Endothelial cell of umbilical vein (primary cell): ENCODE measurements at regions not wholly inside any gene's neighbourhood (a gene's known extent, or its start where the extent isn't known, plus 50 kb on each side); places are given as distances from the start of the nearest gene placed in this dataset.

ENCODE experiments used
- BruUV-seq: library from RNA; stranded (reverse); fragments of 400-500 nt; replicated peaks from 2 replicates; lab custom pipeline; 2021; lab: Mats Ljungman, UMichigan
- CTCF ChIA-PET: fragments of 300-600, 350-600 bp; sonication (Branson Sonifier 250); formaldehyde crosslinking; loops from one replicate; lab custom pipeline; 2021; ENCODE audit warnings: antibody characterized with exemption, inconsistent platforms; lab: Charles Lee
- POLR2A ChIA-PET: fragments of 300-600, 350-600 bp; sonication (Branson Sonifier 250); formaldehyde crosslinking; loops from one replicate; lab custom pipeline; 2021; ENCODE audit warnings: antibody characterized with exemption, inconsistent platforms; lab: Charles Lee
- DNase-seq: peaks from one replicate; pipeline ENCODE4 v3.0.0-alpha.2; 2011; ENCODE audit warnings: low read depth, low spot score
- FAIRE-seq: peaks from 2 replicates; lab custom pipeline; 2011; peaks lifted over from hg19 to GRCh38; lab: Jason Lieb, UNC
- H2AFZ ChIP-seq: 2 replicates; pipeline ENCODE4 v1.6.0; 2012; ENCODE audit warnings: low read depth, low read length, control low read depth, inconsistent platforms
- H3K27ac ChIP-seq: 2 replicates; pipeline ENCODE4 v1.5.1; 2011; ENCODE audit warnings: low read depth, mild to moderate bottlenecking, control low read depth, low read length, moderate library complexity; ENCODE audit not compliant: insufficient read depth
- H3K27me3 ChIP-seq, 2 experiments: 2 replicates each; pipeline versions ENCODE4 v1.6.0 to v1.6.1; 2011; ENCODE audit warnings: low read length in 2 of 2, mixed read lengths in 1 of 2; ENCODE audit not compliant: control insufficient read depth in 2 of 2, insufficient read depth in 2 of 2
- H3K36me3 ChIP-seq, 2 experiments: 2 replicates in 1 of 2; 3 replicates in 1 of 2; pipeline ENCODE4 v1.5.1; 2011; ENCODE audit warnings: low read length in 2 of 2, mild to moderate bottlenecking in 1 of 2, moderate library complexity in 1 of 2; ENCODE audit not compliant: control insufficient read depth in 2 of 2, insufficient read depth in 2 of 2; ENCODE audit errors: extremely low read depth in 1 of 2
- H3K4me1 ChIP-seq: 3 replicates; pipeline ENCODE4 v1.5.1; 2011; ENCODE audit warnings: mild to moderate bottlenecking, low read length; ENCODE audit not compliant: control insufficient read depth, insufficient read depth; ENCODE audit errors: extremely low read depth
- H3K4me2 ChIP-seq: 2 replicates; pipeline ENCODE4 v1.6.1; 2011; ENCODE audit warnings: low read length, control low read depth, mixed read lengths; ENCODE audit not compliant: insufficient read depth
- H3K4me3 ChIP-seq, 3 experiments: fragments of 200-600 bp in 1 of 3; sonication (generic), shearing (Covaris generic) in 1 of 3; replicated peaks in 1 of 3; 2 replicates each; pipeline ENCODE4 v1.5.1; 2011 to 2016; ENCODE audit warnings: control low read depth in 3 of 3, low read length in 3 of 3, mild to moderate bottlenecking in 2 of 3, inconsistent platforms in 1 of 3, low read depth in 1 of 3, moderate library complexity in 1 of 3; ENCODE audit not compliant: insufficient read depth in 1 of 3
- H3K79me2 ChIP-seq: 2 replicates; pipeline ENCODE4 v1.6.0; 2012; ENCODE audit warnings: low read length, inconsistent platforms; ENCODE audit not compliant: control insufficient read depth, insufficient read depth
- H3K9ac ChIP-seq: replicated peaks from 2 replicates; pipeline ENCODE3; 2011; ENCODE audit warnings: low read length, control low read depth; ENCODE audit not compliant: insufficient read depth; ENCODE audit errors: extremely low read depth
- H3K9me1 ChIP-seq: replicated peaks from 3 replicates; pipeline ENCODE4 v1.6.0; 2011; ENCODE audit warnings: mild to moderate bottlenecking, low read length; ENCODE audit not compliant: control insufficient read depth, insufficient read depth; ENCODE audit errors: extremely low read depth
- H3K9me3 ChIP-seq: replicated peaks from 2 replicates; pipeline ENCODE4 v1.5.1; 2012; ENCODE audit warnings: low read length, inconsistent platforms; ENCODE audit not compliant: control insufficient read depth, insufficient read depth
- H4K20me1 ChIP-seq: replicated peaks from 2 replicates; pipeline ENCODE3; 2011; ENCODE audit warnings: mild to moderate bottlenecking, low read length; ENCODE audit not compliant: control insufficient read depth, insufficient read depth; ENCODE audit errors: extremely low read depth
- EZH2 ChIP-seq: IDR thresholded peaks from 2 replicates; pipeline ENCODE4 v1.6.1; 2012; ENCODE audit warnings: borderline replicate concordance, low read depth, mild to moderate bottlenecking, moderate library complexity, low read length, inconsistent platforms; ENCODE audit not compliant: severe bottlenecking
- FOS ChIP-seq: IDR thresholded peaks from 2 replicates; pipeline ENCODE4 v1.6.1; 2011; ENCODE audit warnings: mild to moderate bottlenecking, low read length, moderate library complexity, borderline replicate concordance; ENCODE audit not compliant: insufficient read depth
- GATA2 ChIP-seq: IDR thresholded peaks from 2 replicates; pipeline ENCODE4 v1.7.0; 2011; ENCODE audit warnings: low read depth, mild to moderate bottlenecking, moderate library complexity, mixed read lengths, low read length; ENCODE audit not compliant: insufficient read length, insufficient read depth
- JUN ChIP-seq: IDR thresholded peaks from 2 replicates; pipeline ENCODE4 v1.6.1; 2011; ENCODE audit warnings: borderline replicate concordance, low read depth; ENCODE audit not compliant: insufficient read length, insufficient read depth
- MYC ChIP-seq: IDR thresholded peaks from one replicate; pipeline ENCODE4 v1.6.1; 2011; ENCODE audit warnings: mild to moderate bottlenecking, low read depth, low read length
- POLR2A ChIP-seq: IDR thresholded peaks from 2 replicates; pipeline ENCODE4 v1.6.1; 2012; ENCODE audit warnings: low read depth, mild to moderate bottlenecking, control low read depth, low read length
- POLR2AphosphoS5 ChIP-seq: IDR thresholded peaks from 2 replicates; pipeline ENCODE4 v1.6.1; 2012; ENCODE audit warnings: low read depth, mild to moderate bottlenecking, control low read depth, low read length, moderate library complexity; ENCODE audit not compliant: insufficient read depth
- dilution Hi-C: fragments of 300-500 bp; cut with MboI; formaldehyde crosslinking; loops from one replicate; pipeline ENCODE4 v1.15.0; 2019; ENCODE audit warnings: low sequenced_read_pairs; ENCODE audit not compliant: extremely low pct_ligation_motif_present
- intact Hi-C: fragments of 100-400 bp; cut with micrococcal nuclease; formaldehyde crosslinking; loops from one replicate; pipeline ENCODE4 v1.10.0; 2022
- TF ChIP-seq, protein P1 (sequence below), 2 donors: IDR thresholded peaks; 1 replicate in 1 of 2; 2 replicates in 1 of 2; pipeline ENCODE4 v1.5.1; 2011; ENCODE audit warnings: low read length in 2 of 2, mild to moderate bottlenecking in 2 of 2, moderate library complexity in 2 of 2, control low read depth in 1 of 2, inconsistent platforms in 1 of 2, low read depth in 1 of 2; ENCODE audit not compliant: insufficient read depth in 1 of 2; ENCODE audit errors: extremely low read depth in 1 of 2
- TF ChIP-seq, protein P2 (sequence below): IDR thresholded peaks from 2 replicates; pipeline ENCODE4 v1.6.1; 2011; ENCODE audit not compliant: insufficient read depth, insufficient read length

- CTCF ChIA-PET = no interaction called here
Observed at GRCh38 chrX:122586831-122587230, 597.2 kb upstream of the GRIA3 start.

More at GRCh38 chrX:122586831-122587230, 597.2 kb upstream of the GRIA3 start:
- Histone ChIP-seq H2AFZ (no peak overlapping the region), H3K4me2 (no peak overlapping the region), H3K9me3 (no peaks in the 10 kb centered on the region), H4K20me1 (no peaks in the 10 kb centered on the region), H3K4me3 (no peak overlapping the region), H3K27ac (no peak overlapping the region), H3K9ac (no peak overlapping the region), H3K79me2 (no peaks in the 10 kb centered on the region), H3K9me1 (no peaks in the 10 kb centered on the region), H3K4me1 (no peaks in the 10 kb centered on the region), H3K27me3 (no peaks in the 10 kb centered on the region), H3K36me3 (no peaks in the 10 kb centered on the region)
- POLR2A ChIA-PET = no interaction called here
- FAIRE-seq (no peak), DNase-seq (no peak)
- intact Hi-C loops (no loop called here), dilution Hi-C loops (no loop called here)
- BruUV-seq = no TSS peak
- no peak for TF ChIP-seq FOS
- no peak for TF ChIP-seq POLR2AphosphoS5
- TF ChIP-seq, protein P1, sequence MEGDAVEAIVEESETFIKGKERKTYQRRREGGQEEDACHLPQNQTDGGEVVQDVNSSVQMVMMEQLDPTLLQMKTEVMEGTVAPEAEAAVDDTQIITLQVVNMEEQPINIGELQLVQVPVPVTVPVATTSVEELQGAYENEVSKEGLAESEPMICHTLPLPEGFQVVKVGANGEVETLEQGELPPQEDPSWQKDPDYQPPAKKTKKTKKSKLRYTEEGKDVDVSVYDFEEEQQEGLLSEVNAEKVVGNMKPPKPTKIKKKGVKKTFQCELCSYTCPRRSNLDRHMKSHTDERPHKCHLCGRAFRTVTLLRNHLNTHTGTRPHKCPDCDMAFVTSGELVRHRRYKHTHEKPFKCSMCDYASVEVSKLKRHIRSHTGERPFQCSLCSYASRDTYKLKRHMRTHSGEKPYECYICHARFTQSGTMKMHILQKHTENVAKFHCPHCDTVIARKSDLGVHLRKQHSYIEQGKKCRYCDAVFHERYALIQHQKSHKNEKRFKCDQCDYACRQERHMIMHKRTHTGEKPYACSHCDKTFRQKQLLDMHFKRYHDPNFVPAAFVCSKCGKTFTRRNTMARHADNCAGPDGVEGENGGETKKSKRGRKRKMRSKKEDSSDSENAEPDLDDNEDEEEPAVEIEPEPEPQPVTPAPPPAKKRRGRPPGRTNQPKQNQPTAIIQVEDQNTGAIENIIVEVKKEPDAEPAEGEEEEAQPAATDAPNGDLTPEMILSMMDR (IDR thresholded peaks at IDR 0.05; ENCODE audit: extremely low read depth in 1 of 2, insufficient read depth in 1 of 2, low read depth in 1 of 2, low read length in 2 of 2) = no peak
- no peak for TF ChIP-seq POLR2A
- no peak for TF ChIP-seq GATA2
- TF ChIP-seq MYC = no peak
- no peak for TF ChIP-seq JUN
- TF ChIP-seq, protein P2, sequence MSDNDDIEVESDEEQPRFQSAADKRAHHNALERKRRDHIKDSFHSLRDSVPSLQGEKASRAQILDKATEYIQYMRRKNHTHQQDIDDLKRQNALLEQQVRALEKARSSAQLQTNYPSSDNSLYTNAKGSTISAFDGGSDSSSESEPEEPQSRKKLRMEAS = no peak
- TF ChIP-seq EZH2 = no peak
